ENCODE measurements at regions not wholly inside any gene's neighbourhood (a gene's known extent, or its start where the extent isn't known, plus 50 kb on each side); places are given as distances from the start of the nearest gene placed in this dataset.

- Histone ChIP-seq H3K27ac (ENCODE audit: low read depth, low read length) (no peak overlapping the region), H3K4me1 (ENCODE audit: insufficient read depth, low read length) (no peaks in the 10 kb centered on the region), H3K27me3 (ENCODE audit: control insufficient read depth in 1 of 2, insufficient read depth in 2 of 2, low read length in 2 of 2) (no peaks in the 10 kb centered on the region), H3K9me3 (ENCODE audit: low read length) (no peaks in the 10 kb centered on the region), H3K4me3 (ENCODE audit: low read depth in 1 of 2, low read length in 2 of 2) (no peak overlapping the region), H3K36me3 (ENCODE audit: insufficient read depth, low read length) (no peaks in the 10 kb centered on the region), H3K9ac (ENCODE audit: low read length) (no peak overlapping the region)
These were observed 680.6 kb upstream of the FANCL start for GRCh38 chr2:58921676-58922075.

DNA sequence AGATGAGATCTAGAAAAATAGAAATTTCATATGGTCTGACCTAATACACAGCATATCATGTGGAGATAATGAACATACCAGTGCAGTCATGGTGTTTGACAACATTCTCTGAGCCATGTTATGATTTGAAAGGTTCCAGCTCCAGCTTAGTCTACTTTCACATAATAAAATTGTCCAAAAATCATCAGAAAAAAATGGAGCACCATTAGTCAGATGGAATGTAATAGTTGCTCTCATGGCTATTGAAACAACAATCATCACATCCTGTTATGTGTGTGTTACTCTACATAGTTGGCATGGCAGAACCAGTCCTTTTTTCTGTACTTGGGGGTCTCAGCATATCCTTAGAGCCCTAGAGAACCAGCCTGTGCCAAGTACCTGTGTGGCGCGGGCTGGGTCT lies 678.9 kb upstream of the FANCL start:
- Histone ChIP-seq H3K9ac (ENCODE audit: low read length) (no peak overlapping the region), H3K4me3 (ENCODE audit: low read depth in 1 of 2, low read length in 2 of 2) (no peak overlapping the region), H3K4me1 (ENCODE audit: insufficient read depth, low read length) (no peaks in the 10 kb centered on the region), H3K27ac (ENCODE audit: low read depth, low read length) (no peak overlapping the region), H3K27me3 (ENCODE audit: control insufficient read depth in 1 of 2, insufficient read depth in 2 of 2, low read length in 2 of 2) (no peaks in the 10 kb centered on the region), H3K36me3 (ENCODE audit: insufficient read depth, low read length) (no peaks in the 10 kb centered on the region), H3K9me3 (ENCODE audit: low read length) (no peaks in the 10 kb centered on the region)

GRCh38 chr2:58919316-58919715 lies 678.2 kb upstream of the FANCL start:
- no peaks in the 10 kb centered on the region for H3K9me3 ChIP-seq (ENCODE audit: low read length)
- H3K4me3 ChIP-seq (ENCODE audit: low read depth in 1 of 2, low read length in 2 of 2): no peak overlapping the region
- H3K4me1 ChIP-seq (ENCODE audit: insufficient read depth, low read length): no peaks in the 10 kb centered on the region
- H3K9ac ChIP-seq (ENCODE audit: low read length): no peak overlapping the region
- H3K27me3 ChIP-seq (ENCODE audit: control insufficient read depth in 1 of 2, insufficient read depth in 2 of 2, low read length in 2 of 2): no peaks in the 10 kb centered on the region
- no peaks in the 10 kb centered on the region for H3K36me3 ChIP-seq (ENCODE audit: insufficient read depth, low read length)
- H3K27ac ChIP-seq (ENCODE audit: low read depth, low read length): no peak overlapping the region

- Histone ChIP-seq H3K9me3 (ENCODE audit: low read length) (no peaks in the 10 kb centered on the region), H3K4me3 (ENCODE audit: low read depth in 1 of 2, low read length in 2 of 2) (no peak overlapping the region), H3K27me3 (ENCODE audit: control insufficient read depth in 1 of 2, insufficient read depth in 2 of 2, low read length in 2 of 2) (no peaks in the 10 kb centered on the region), H3K4me1 (ENCODE audit: insufficient read depth, low read length) (no peaks in the 10 kb centered on the region), H3K36me3 (ENCODE audit: insufficient read depth, low read length) (no peaks in the 10 kb centered on the region), H3K27ac (ENCODE audit: low read depth, low read length) (no peak overlapping the region), H3K9ac (ENCODE audit: low read length) (no peak overlapping the region)
These were observed 677.0 kb upstream of the FANCL start for GRCh38 chr2:58918141-58918540.

DNA sequence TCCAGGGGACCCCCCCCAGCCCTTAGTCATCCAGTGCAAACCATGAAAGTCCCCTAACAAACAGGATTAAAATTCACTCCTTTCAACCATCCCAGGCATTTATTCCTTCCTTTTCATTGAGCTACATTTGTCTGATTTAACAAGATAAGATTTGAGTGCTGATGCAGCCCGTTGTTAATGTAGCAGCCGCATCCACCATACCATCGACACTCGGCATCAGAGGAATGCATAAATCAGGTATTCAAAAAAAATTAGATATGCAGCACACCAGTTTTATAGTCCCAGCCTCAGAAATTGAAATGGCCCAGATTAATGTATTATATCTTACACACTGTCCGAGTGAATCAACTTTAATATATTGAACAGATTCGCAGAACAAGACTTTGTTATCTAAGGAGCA lies 676.5 kb upstream of the FANCL start:
- Histone ChIP-seq H3K9me3 (ENCODE audit: low read length) (no peaks in the 10 kb centered on the region), H3K36me3 (ENCODE audit: insufficient read depth, low read length) (no peaks in the 10 kb centered on the region), H3K4me1 (ENCODE audit: insufficient read depth, low read length) (no peaks in the 10 kb centered on the region), H3K27ac (ENCODE audit: low read depth, low read length) (no peak overlapping the region), H3K4me3 (ENCODE audit: low read depth in 1 of 2, low read length in 2 of 2) (no peak overlapping the region), H3K9ac (ENCODE audit: low read length) (no peak overlapping the region), H3K27me3 (ENCODE audit: control insufficient read depth in 1 of 2, insufficient read depth in 2 of 2, low read length in 2 of 2) (no peaks in the 10 kb centered on the region)

DNA sequence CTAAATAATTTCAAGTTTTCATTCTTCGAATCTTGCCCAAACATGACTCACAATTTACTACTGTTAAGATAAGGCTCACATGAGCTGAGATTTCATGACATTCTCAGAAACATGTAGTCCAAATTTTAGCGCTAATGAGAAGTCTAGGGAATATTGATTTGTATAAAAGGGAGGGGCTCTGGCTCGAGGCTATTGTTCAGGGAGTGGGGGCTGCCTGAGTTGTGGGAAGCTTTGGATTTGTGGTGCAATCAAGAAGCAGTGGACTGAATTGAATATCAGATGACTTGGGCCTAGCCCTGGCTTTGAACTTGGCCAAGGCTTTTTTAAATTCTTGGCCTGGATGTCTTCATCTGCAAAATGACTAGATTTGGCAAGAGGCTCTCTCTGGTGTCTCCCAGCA lies 674.9 kb upstream of the FANCL start:
- H3K9me3 ChIP-seq (ENCODE audit: low read length): no peaks in the 10 kb centered on the region
- no peaks in the 10 kb centered on the region for H3K36me3 ChIP-seq (ENCODE audit: insufficient read depth, low read length)
- H3K27ac ChIP-seq (ENCODE audit: low read depth, low read length): no peak overlapping the region
- H3K4me1 ChIP-seq (ENCODE audit: insufficient read depth, low read length): no peaks in the 10 kb centered on the region
- no peak overlapping the region for H3K4me3 ChIP-seq (ENCODE audit: low read depth in 1 of 2, low read length in 2 of 2)
- no peak overlapping the region for H3K9ac ChIP-seq (ENCODE audit: low read length)
- H3K27me3 ChIP-seq (ENCODE audit: control insufficient read depth in 1 of 2, insufficient read depth in 2 of 2, low read length in 2 of 2): no peaks in the 10 kb centered on the region

- no peak overlapping the region for H3K4me3 ChIP-seq (ENCODE audit: low read depth in 1 of 2, low read length in 2 of 2)
- no peak overlapping the region for H3K9ac ChIP-seq (ENCODE audit: low read length)
- no peaks in the 10 kb centered on the region for H3K4me1 ChIP-seq (ENCODE audit: insufficient read depth, low read length)
- no peaks in the 10 kb centered on the region for H3K27me3 ChIP-seq (ENCODE audit: control insufficient read depth in 1 of 2, insufficient read depth in 2 of 2, low read length in 2 of 2)
- H3K27ac ChIP-seq (ENCODE audit: low read depth, low read length): no peak overlapping the region
- no peaks in the 10 kb centered on the region for H3K36me3 ChIP-seq (ENCODE audit: insufficient read depth, low read length)
- no peaks in the 10 kb centered on the region for H3K9me3 ChIP-seq (ENCODE audit: low read length)
These were observed 673.8 kb upstream of the FANCL start for GRCh38 chr2:58914733-58915505.

GRCh38 chr2:58913082-58913726 lies 672.1 kb upstream of the FANCL start:
- Histone ChIP-seq H3K9me3 (ENCODE audit: low read length) (no peaks in the 10 kb centered on the region), H3K9ac (ENCODE audit: low read length) (no peak overlapping the region), H3K36me3 (ENCODE audit: insufficient read depth, low read length) (no peaks in the 10 kb centered on the region), H3K27me3 (ENCODE audit: control insufficient read depth in 1 of 2, insufficient read depth in 2 of 2, low read length in 2 of 2) (no peaks in the 10 kb centered on the region), H3K27ac (ENCODE audit: low read depth, low read length) (no peak overlapping the region), H3K4me3 (ENCODE audit: low read depth in 1 of 2, low read length in 2 of 2) (no peak overlapping the region), H3K4me1 (ENCODE audit: insufficient read depth, low read length) (no peaks in the 10 kb centered on the region)

GRCh38 chr2:58911877-58912276 lies 670.8 kb upstream of the FANCL start:
- Histone ChIP-seq H3K9me3 (ENCODE audit: low read length) (no peaks in the 10 kb centered on the region), H3K9ac (ENCODE audit: low read length) (no peak overlapping the region), H3K27ac (ENCODE audit: low read depth, low read length) (no peak overlapping the region), H3K36me3 (ENCODE audit: insufficient read depth, low read length) (no peaks in the 10 kb centered on the region), H3K4me3 (ENCODE audit: low read depth in 1 of 2, low read length in 2 of 2) (no peak overlapping the region), H3K27me3 (ENCODE audit: control insufficient read depth in 1 of 2, insufficient read depth in 2 of 2, low read length in 2 of 2) (no peaks in the 10 kb centered on the region), H3K4me1 (ENCODE audit: insufficient read depth, low read length) (no peaks in the 10 kb centered on the region)

- no peaks in the 10 kb centered on the region for H3K4me1 ChIP-seq (ENCODE audit: insufficient read depth, low read length)
- H3K36me3 ChIP-seq (ENCODE audit: insufficient read depth, low read length): no peaks in the 10 kb centered on the region
These were observed 667.5 kb upstream of the FANCL start for GRCh38 chr2:58908501-58909154.

GRCh38 chr2:58907644-58908043 lies 666.5 kb upstream of the FANCL start:
- Histone ChIP-seq H3K9me3 (ENCODE audit: low read length) (no peaks in the 10 kb centered on the region), H3K27me3 (ENCODE audit: control insufficient read depth in 1 of 2, insufficient read depth in 2 of 2, low read length in 2 of 2) (no peaks in the 10 kb centered on the region), H3K27ac (ENCODE audit: low read depth, low read length) (no peak overlapping the region), H3K4me1 (ENCODE audit: insufficient read depth, low read length) (no peaks in the 10 kb centered on the region), H3K9ac (ENCODE audit: low read length) (no peak overlapping the region), H3K36me3 (ENCODE audit: insufficient read depth, low read length) (no peaks in the 10 kb centered on the region), H3K4me3 (ENCODE audit: low read depth in 1 of 2, low read length in 2 of 2) (no peak overlapping the region)

More at GRCh38 chr2:58908501-58909154, 667.5 kb upstream of the FANCL start:
- Histone ChIP-seq H3K27me3 (ENCODE audit: control insufficient read depth in 1 of 2, insufficient read depth in 2 of 2, low read length in 2 of 2) (no peaks in the 10 kb centered on the region), H3K9me3 (ENCODE audit: low read length) (no peaks in the 10 kb centered on the region), H3K4me3 (ENCODE audit: low read depth in 1 of 2, low read length in 2 of 2) (no peak overlapping the region), H3K27ac (ENCODE audit: low read depth, low read length) (no peak overlapping the region), H3K9ac (ENCODE audit: low read length) (no peak overlapping the region)

Data from muscle layer of colon (tissue), 2 donors.